HCT116 (cell line): ENCODE measurements at regions not wholly inside any gene's neighbourhood (a gene's known extent, or its start where the extent isn't known, plus 50 kb on each side); places are given as distances from the start of the nearest gene placed in this dataset.

ENCODE experiments used
- ATAC-seq: fragments of 200-7000 bp; cut with Tn5 transposase; 2 replicates; pipeline ENCODE4 v1.9.1; 2020; ENCODE audit warnings: mild to moderate bottlenecking, moderate library complexity
- BruUV-seq: library from RNA; stranded (reverse); fragments of 400-500 nt; replicated peaks from 2 replicates; lab custom pipeline; 2021; lab: Mats Ljungman, UMichigan
- CTCF ChIA-PET: fragments of 300-600 bp; sonication (Branson Sonifier 250); formaldehyde crosslinking; loops from one replicate; lab custom pipeline; 2021; ENCODE audit warnings: antibody characterized with exemption; lab: Charles Lee
- POLR2A ChIA-PET: fragments of 300-600, 350-600 bp; sonication (Branson Sonifier 250); formaldehyde crosslinking; loops from one replicate; lab custom pipeline; 2021; ENCODE audit warnings: antibody characterized with exemption; lab: Charles Lee
- RAD21 ChIA-PET, 2 experiments: fragments of 300-600 bp; sonication (Branson Sonifier 250); formaldehyde crosslinking; loops; one replicate each; lab custom pipeline; 2023; ENCODE audit warnings: low total read pairs in 2 of 2; ENCODE audit not compliant: uncharacterized antibody in 2 of 2, unreplicated experiment in 2 of 2, low non-redundant PET in 1 of 2; lab: Charles Lee
- DNase-seq: peaks from one replicate; pipeline ENCODE4 v3.0.0-alpha.2; 2010; ENCODE audit warnings: low read depth, low spot score
- H2AFZ ChIP-seq: fragments of 200-600 bp; shearing (Covaris generic), sonication (generic); 2 replicates; pipeline ENCODE4 v1.6.1; 2017; ENCODE audit warnings: low read depth, mixed run types, mixed read lengths, antibody characterized with exemption, low read length; ENCODE audit not compliant: poor library complexity, severe bottlenecking
- H3K27ac ChIP-seq: 2 replicates; pipeline ENCODE4 v1.5.1; 2012; ENCODE audit warnings: low read depth, low read length
- H3K27me3 ChIP-seq: fragments of 200-600 bp; sonication (generic); 2 replicates; pipeline ENCODE4 v1.6.1; 2016; ENCODE audit warnings: mixed run types, low read length, mixed read lengths; ENCODE audit not compliant: insufficient read depth
- H3K36me3 ChIP-seq, 2 experiments: fragments of 200-500 bp in 1 of 2; fragments of 200-600 bp in 1 of 2; sonication (Bioruptor generic) in 1 of 2; sonication (generic) in 1 of 2; 2 replicates each; pipeline versions ENCODE4 v1.5.1 to v1.6.1; 2014 to 2016; ENCODE audit warnings: low read length in 2 of 2, inconsistent platforms in 1 of 2, mixed read lengths in 1 of 2, mixed run types in 1 of 2; ENCODE audit not compliant: insufficient read depth in 2 of 2, control insufficient read depth in 1 of 2
- H3K4me1 ChIP-seq, 2 experiments: fragments of 200-600 bp in 1 of 2; sonication (generic) in 1 of 2; 2 replicates each; pipeline versions ENCODE4 v1.5.1 to v1.6.1; 2012 to 2017; ENCODE audit warnings: low read length in 2 of 2, inconsistent platforms in 1 of 2, mild to moderate bottlenecking in 1 of 2, mixed read lengths in 1 of 2, mixed run types in 1 of 2, moderate library complexity in 1 of 2; ENCODE audit not compliant: insufficient read depth in 2 of 2, control insufficient read depth in 1 of 2
- H3K4me2 ChIP-seq: fragments of 200-600 bp; sonication (generic); 2 replicates; pipeline ENCODE4 v1.6.1; 2017; ENCODE audit warnings: mixed run types, low read length, mixed read lengths
- H3K4me3 ChIP-seq, 2 experiments: fragments of 200-600 bp in 1 of 2; sonication (generic) in 1 of 2; replicated peaks in 1 of 2; 2 replicates each; pipeline ENCODE4 v1.5.1; 2011 to 2016; ENCODE audit warnings: low read length in 2 of 2, control low read depth in 1 of 2, low read depth in 1 of 2, mild to moderate bottlenecking in 1 of 2, mixed read lengths in 1 of 2, mixed run types in 1 of 2
- H3K79me2 ChIP-seq: fragments of 200-600 bp; sonication (generic); 2 replicates; pipeline ENCODE4 v1.6.1; 2017; ENCODE audit warnings: mild to moderate bottlenecking, mixed run types, low read length, moderate library complexity, mixed read lengths; ENCODE audit not compliant: insufficient read depth
- H3K9ac ChIP-seq: fragments of 200-600 bp; sonication (generic); 2 replicates; pipeline ENCODE4 v1.6.1; 2016; ENCODE audit warnings: low read length, mixed read lengths
- H3K9me2 ChIP-seq: fragments of 200-600 bp; sonication (generic), shearing (Covaris generic); 2 replicates; pipeline ENCODE4 v1.6.1; 2017; ENCODE audit warnings: mixed run types, mild to moderate bottlenecking, moderate library complexity; ENCODE audit not compliant: insufficient read depth
- H3K9me3 ChIP-seq, 2 experiments: fragments of 200-500 bp in 1 of 2; fragments of 200-600 bp in 1 of 2; sonication (Bioruptor generic) in 1 of 2; sonication (generic) in 1 of 2; 2 replicates each; pipeline ENCODE4 v1.6.1; 2014 to 2017; ENCODE audit warnings: low read length in 2 of 2, mixed read lengths in 2 of 2, inconsistent platforms in 1 of 2, low read depth in 1 of 2, mild to moderate bottlenecking in 1 of 2, mixed run types in 1 of 2, moderate library complexity in 1 of 2; ENCODE audit not compliant: control insufficient read depth in 1 of 2, insufficient read depth in 1 of 2
- H4K20me1 ChIP-seq: fragments of 200-600 bp; sonication (generic), shearing (Covaris generic); 2 replicates; pipeline ENCODE4 v1.6.1; 2017; ENCODE audit warnings: mixed run types, mild to moderate bottlenecking, moderate library complexity; ENCODE audit not compliant: insufficient read depth
- CBX3 ChIP-seq: IDR thresholded peaks from 2 replicates; pipeline ENCODE4 v1.6.1; 2012; ENCODE audit warnings: low read depth
- EZH2phosphoT487 ChIP-seq: fragments of 200-600 bp; IDR thresholded peaks from 2 replicates; pipeline ENCODE4 v1.6.1; 2018; ENCODE audit warnings: antibody characterized with exemption, borderline replicate concordance
- FOSL1 ChIP-seq: IDR thresholded peaks from 2 replicates; pipeline ENCODE4 v1.6.1; 2012; ENCODE audit warnings: low read depth
- ZFX ChIP-seq: fragments of 450-650 bp; IDR thresholded peaks from 2 replicates; pipeline ENCODE4 v1.6.1; 2017
- intact Hi-C: fragments of 100-400 bp; cut with micrococcal nuclease; formaldehyde crosslinking; loops from 2 replicates; pipeline ENCODE4 v1.10.0; 2022

DNA sequence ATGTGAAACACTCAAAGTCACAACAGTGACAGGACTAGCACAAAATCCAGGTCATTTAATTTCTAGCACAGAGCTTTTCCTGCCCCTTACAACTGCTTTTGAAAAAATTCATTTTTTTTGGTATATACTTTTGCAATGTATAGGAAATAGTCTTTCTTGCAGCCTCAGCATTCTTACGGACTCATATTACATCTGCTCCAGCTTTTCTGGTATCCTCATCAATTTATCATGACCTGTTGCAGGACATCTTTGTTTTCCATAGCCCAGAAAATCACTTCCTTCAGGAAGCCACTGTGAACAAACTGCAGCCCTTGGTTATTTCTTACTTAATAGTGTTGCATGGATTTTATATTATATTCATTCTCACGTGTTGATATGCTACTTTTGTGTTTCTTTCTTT, 347.9 kb upstream of the MTPN start:
- Histone ChIP-seq H3K27me3 (no peaks in the 10 kb centered on the region), H4K20me1 (no peaks in the 10 kb centered on the region), H3K4me1 (no peaks in the 10 kb centered on the region), H3K9ac (no peak overlapping the region), H3K4me3 (no peak overlapping the region), H3K36me3 (no peaks in the 10 kb centered on the region), H3K79me2 (no peaks in the 10 kb centered on the region), H3K27ac (no peak overlapping the region), H3K9me2 (no peaks in the 10 kb centered on the region), H3K9me3 (no peaks in the 10 kb centered on the region)
- ChIA-PET RAD21 (no interaction called here), CTCF (no interaction called here), POLR2A (no interaction called here)
- no TSS peak for BruUV-seq
- DNase-seq (no peak), ATAC-seq (no peak)
- TF ChIP-seq CBX3 = no peak
- no peak for TF ChIP-seq FOSL1
- TF ChIP-seq ZFX = no peak
- TF ChIP-seq, all 23 proteins: peak for 0
- intact Hi-C loops = no loop called here
- no peak overlapping the region for H3K4me2 ChIP-seq
- no peak overlapping the region for H2AFZ ChIP-seq

DNA sequence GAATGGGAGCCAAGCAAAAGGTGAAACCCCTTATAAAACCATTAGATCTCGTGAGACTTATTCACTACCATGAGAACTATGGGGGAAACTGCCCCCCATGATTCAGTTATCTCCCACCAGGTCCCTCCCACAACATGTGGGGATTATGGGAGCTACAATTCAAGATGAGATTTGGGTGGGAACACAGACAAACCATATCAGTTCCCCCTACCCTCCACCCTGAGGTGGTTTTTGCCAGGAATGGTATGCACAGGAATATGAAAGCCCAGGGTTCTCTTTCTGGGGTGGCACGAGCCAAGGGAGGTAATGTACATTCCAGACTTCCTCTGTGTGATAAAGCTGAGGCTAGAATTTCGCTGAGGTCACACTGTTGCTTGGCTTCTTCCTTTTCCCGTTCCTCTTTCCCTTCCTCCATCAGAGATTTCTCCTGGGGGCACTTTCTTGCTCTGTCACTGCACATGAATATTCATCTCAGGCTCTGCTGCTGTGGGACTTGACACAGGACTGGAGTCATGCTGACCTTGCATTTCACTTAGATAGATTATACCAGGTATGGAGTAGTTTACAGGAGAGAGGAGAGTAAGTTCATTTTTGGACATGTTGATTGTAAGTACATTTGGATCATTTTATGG, 347.0 kb upstream of the MTPN start:
- no peaks in the 10 kb centered on the region for H3K4me1 ChIP-seq
- H3K4me3 ChIP-seq = no peak overlapping the region
- H3K27ac ChIP-seq = no peak overlapping the region
- no TSS peak for BruUV-seq
- H3K9me2 ChIP-seq = no peaks in the 10 kb centered on the region
- no peak for ATAC-seq
- H3K9me3 ChIP-seq = no peaks in the 10 kb centered on the region
- ChIA-PET RAD21 (no interaction called here), CTCF (no interaction called here), POLR2A (no interaction called here)
- no peaks in the 10 kb centered on the region for H4K20me1 ChIP-seq
- no peak overlapping the region for H2AFZ ChIP-seq
- intact Hi-C loops = no loop called here
- no peak overlapping the region for H3K9ac ChIP-seq
- no peaks in the 10 kb centered on the region for H3K27me3 ChIP-seq
- H3K36me3 ChIP-seq = no peaks in the 10 kb centered on the region
- no peaks in the 10 kb centered on the region for H3K79me2 ChIP-seq
- no peak overlapping the region for H3K4me2 ChIP-seq
- TF ChIP-seq EZH2phosphoT487 = no peak
- no peak for TF ChIP-seq CBX3
- DNase-seq = no peak
